ENCODE measurements at regions not wholly inside any gene's neighbourhood (a gene's known extent, or its start where the extent isn't known, plus 50 kb on each side); places are given as distances from the start of the nearest gene placed in this dataset.

DNA sequence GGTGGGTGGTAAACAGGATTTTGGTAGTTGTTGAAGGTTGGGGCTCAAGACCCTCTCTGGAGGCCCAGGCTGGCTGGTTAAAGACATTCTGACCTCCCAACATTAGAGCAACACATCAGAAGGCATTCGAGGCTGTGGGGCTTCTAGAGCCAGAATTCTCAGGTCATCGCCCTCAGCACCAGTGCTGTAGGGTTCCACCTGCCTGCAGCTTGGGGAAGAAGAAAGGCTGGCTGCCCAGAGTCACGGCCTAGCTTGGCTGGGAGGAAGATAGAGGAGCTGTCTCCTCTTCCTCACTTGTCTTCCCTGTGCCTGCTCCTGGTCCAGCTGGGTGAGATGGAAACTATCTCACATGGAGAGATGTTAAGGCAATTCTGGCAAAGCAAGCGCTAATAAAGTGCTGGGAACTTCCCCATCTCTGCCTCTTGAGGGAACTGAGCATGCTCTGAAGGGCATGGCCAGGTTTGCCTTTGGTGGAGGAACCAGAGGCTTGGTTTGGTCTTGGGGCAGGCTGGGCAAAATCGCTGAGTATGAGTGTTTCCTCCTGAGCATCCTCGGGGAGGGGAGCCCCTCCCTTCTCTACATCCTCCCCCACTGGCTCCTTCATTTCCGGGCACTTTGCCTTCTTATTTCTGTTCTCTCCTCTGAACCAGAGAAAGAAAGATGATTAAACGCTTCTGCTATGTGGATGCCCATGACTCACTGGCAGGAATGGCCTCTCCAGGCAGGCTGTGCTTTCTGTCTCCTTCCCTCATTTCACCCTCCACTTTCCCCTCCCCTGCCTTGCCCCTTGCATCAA lies 509.0 kb upstream of the PODXL start:
- Histone ChIP-seq H3K27ac (no peak overlapping the region), H3K9me3 (no peaks in the 10 kb centered on the region), H3K27me3 (no peaks in the 10 kb centered on the region), H3K4me1 (no peaks in the 10 kb centered on the region), H3K4me3 (no peak overlapping the region), H3K36me3 (replicated peaks in 1 of 2; ENCODE audit: insufficient read depth in 1 of 2, low read depth in 2 of 2) (no peaks in the 10 kb centered on the region)
- TF ChIP-seq CTCF (IDR thresholded peaks at IDR 0.05): no peak
- no peak for TF ChIP-seq POLR2A (IDR thresholded peaks at IDR 0.05)
- intact Hi-C loops (cut with DNase I): no loop called here
- peak in 1 of 4 donors; percentile 19 for DNase-seq
- 57 to 59% methylated on average over 8 of the region's 8 CpGs for WGBS, 2 donors
- ATAC-seq: peak; percentile 53

GRCh38 chr7:132063800-132064199 lies 507.4 kb upstream of the PODXL start:
- Histone ChIP-seq H3K4me1 (no peaks in the 10 kb centered on the region), H3K27me3 (no peaks in the 10 kb centered on the region), H3K4me3 (no peak overlapping the region), H3K27ac (no peak overlapping the region), H3K9me3 (no peaks in the 10 kb centered on the region), H3K36me3 (replicated peaks in 1 of 2; ENCODE audit: insufficient read depth in 1 of 2, low read depth in 2 of 2) (no peaks in the 10 kb centered on the region)
- intact Hi-C loops (cut with DNase I): no loop called here
- DNase-seq: no peak
- 58 to 67% methylated on average over 7 of the region's 7 CpGs for WGBS, 2 donors
- TF ChIP-seq CTCF (IDR thresholded peaks at IDR 0.05): no peak
- TF ChIP-seq POLR2A (IDR thresholded peaks at IDR 0.05): no peak
- ATAC-seq: no peak

- no peak for ATAC-seq
- Histone ChIP-seq H3K4me1 (no peaks in the 10 kb centered on the region), H3K27me3 (no peaks in the 10 kb centered on the region), H3K9me3 (no peaks in the 10 kb centered on the region), H3K36me3 (replicated peaks in 1 of 2; ENCODE audit: insufficient read depth in 1 of 2, low read depth in 2 of 2) (no peaks in the 10 kb centered on the region), H3K27ac (no peak overlapping the region), H3K4me3 (no peak overlapping the region)
- intact Hi-C loops (cut with DNase I): no loop called here
- no peak for DNase-seq
- 82 to 86% methylated on average over 2 of the region's 2 CpGs for WGBS, 2 donors
- TF ChIP-seq CTCF (IDR thresholded peaks at IDR 0.05): no peak
- no peak for TF ChIP-seq POLR2A (IDR thresholded peaks at IDR 0.05)
Measured at GRCh38 chr7:132061937-132062336, 505.5 kb upstream of the PODXL start.

GRCh38 chr7:132059141-132059540 lies 502.7 kb upstream of the PODXL start:
- DNase-seq (no peak), ATAC-seq (no peak)
- Histone ChIP-seq H3K27ac (no peak overlapping the region), H3K36me3 (replicated peaks in 1 of 2; ENCODE audit: insufficient read depth in 1 of 2, low read depth in 2 of 2) (no peaks in the 10 kb centered on the region), H3K4me3 (no peak overlapping the region), H3K4me1 (no peaks in the 10 kb centered on the region), H3K27me3 (no peaks in the 10 kb centered on the region), H3K9me3 (no peaks in the 10 kb centered on the region)
- TF ChIP-seq POLR2A (IDR thresholded peaks at IDR 0.05) (no peak), CTCF (IDR thresholded peaks at IDR 0.05) (no peak)
- intact Hi-C loops (cut with DNase I): no loop called here
- 47 to 53% methylated on average over 4 of the region's 4 CpGs for WGBS, 2 donors

Measured in body of pancreas (tissue), 4 donors.